ENCODE measurements at regions not wholly inside any gene's neighbourhood (a gene's known extent, or its start where the extent isn't known, plus 50 kb on each side); places are given as distances from the start of the nearest gene placed in this dataset.

- no peak overlapping the region for H2BK120ac ChIP-seq (replicated peaks; ENCODE audit: low read depth, low read length)
- no peak overlapping the region for H2BK15ac ChIP-seq (ENCODE audit: low read length)
- no peak overlapping the region for H2BK20ac ChIP-seq (ENCODE audit: low read length)
- no peak overlapping the region for H3K4me3 ChIP-seq (ENCODE audit: extremely low read depth in 1 of 4, insufficient read depth in 2 of 4, low read depth in 3 of 4, low read length in 4 of 4)
- no peak overlapping the region for H3K18ac ChIP-seq (ENCODE audit: extremely low read depth, low read length)
- no peak overlapping the region for H4K5ac ChIP-seq (ENCODE audit: insufficient read length, low read depth, low read length)
- H4K20me1 ChIP-seq (replicated peaks in 1 of 2; ENCODE audit: control insufficient read depth in 1 of 2, insufficient read depth in 2 of 2, low read length in 2 of 2) = no peaks in the 10 kb centered on the region
- H3K4ac ChIP-seq (replicated peaks; ENCODE audit: insufficient read length, low read depth, low read length) = no peak overlapping the region
- H2AK5ac ChIP-seq (ENCODE audit: low read depth, low read length) = no peak overlapping the region
- H4K8ac ChIP-seq (ENCODE audit: extremely low read depth, insufficient read depth, low read length) = no peak overlapping the region
- H3K79me2 ChIP-seq (ENCODE audit: control insufficient read depth in 1 of 2, insufficient read depth in 2 of 2, low read length in 2 of 2) = no peaks in the 10 kb centered on the region
- H3K4me1 ChIP-seq (replicated peaks in 1 of 4; ENCODE audit: control insufficient read depth in 3 of 4, insufficient read depth in 4 of 4, low read length in 3 of 4) = no peaks in the 10 kb centered on the region
- H3K79me1 ChIP-seq (ENCODE audit: low read depth, low read length) = no peaks in the 10 kb centered on the region
- no peaks in the 10 kb centered on the region for H3K36me3 ChIP-seq (ENCODE audit: control insufficient read depth in 2 of 4, insufficient read depth in 4 of 4, low read length in 3 of 4)
- CTCF ChIA-PET (ENCODE audit: partially characterized antibody) = interaction anchor here (1.1 kb wide), 1 partner anchor 50 kb away, joined by 3 read pairs; no protein-coding TSS in a partner anchor
- no peak overlapping the region for H3K23ac ChIP-seq (ENCODE audit: insufficient read length)
- H4K91ac ChIP-seq (replicated peaks; ENCODE audit: insufficient read length, low read length) = no peak overlapping the region
- no peak overlapping the region for H3K56ac ChIP-seq (replicated peaks; ENCODE audit: insufficient read length, low read depth, low read length)
- POLR2A ChIA-PET (ENCODE audit: partially characterized antibody) = no interaction called here
- no peak for DNase-seq (ENCODE audit: low read depth in 1 of 2, low spot score in 2 of 2)
- WGBS, 2 experiments (ENCODE audit: extremely low coverage in 1 of 2, insufficient coverage in 1 of 2, insufficient read length in 1 of 2, insufficient replicate concordance in 2 of 2, low coverage in 1 of 2, low lambda C conversion rate in 2 of 2, missing lambda C conversion rate in 1 of 2) = 87% methylated on average over 9 of the region's 9 CpGs; no CpG with 5 or more reads in 1 of the 2 experiments
- H3K27me3 ChIP-seq (replicated peaks in 1 of 4; ENCODE audit: control insufficient read depth in 3 of 4, extremely low read depth in 1 of 4, insufficient read depth in 3 of 4, low read length in 3 of 4) = peaks cover 0 to 1% (median 0%) of the 10 kb centered on the region in 4 experiments; a peak in 1 of 7 replicates
- no peak overlapping the region for H2AFZ ChIP-seq (ENCODE audit: low read length)
- no peak overlapping the region for H3K14ac ChIP-seq (ENCODE audit: insufficient read length)
- H3K9me3 ChIP-seq (ENCODE audit: insufficient read depth in 2 of 2, low read depth in 1 of 2, low read length in 1 of 2) = no peaks in the 10 kb centered on the region
- H3K27ac ChIP-seq (ENCODE audit: low read depth, low read length) = no peak overlapping the region
- H3K9ac ChIP-seq (replicated peaks in 1 of 4; ENCODE audit: extremely low read depth in 1 of 4, low read depth in 3 of 4, low read length in 3 of 4) = no peak overlapping the region
- H2BK5ac ChIP-seq (ENCODE audit: low read depth, low read length) = no peak overlapping the region
- H3K4me2 ChIP-seq (ENCODE audit: insufficient read depth in 1 of 2, low read depth in 2 of 2, low read length in 2 of 2) = no peak overlapping the region
- FAIRE-seq = no peak
- no peaks in the 10 kb centered on the region for H3K23me2 ChIP-seq (ENCODE audit: low read depth, low read length)
- H2BK12ac ChIP-seq (ENCODE audit: low read depth, low read length) = no peak overlapping the region
- no peak for TF ChIP-seq RNF2 (IDR thresholded peaks at IDR 0.05; ENCODE audit: borderline replicate concordance, low read depth, low read length, missing control alignments, poor library complexity, severe bottlenecking)
- TF ChIP-seq KDM1A (IDR thresholded peaks at IDR 0.05; ENCODE audit: borderline replicate concordance, low read length) = no peak
- TF ChIP-seq CEBPB (IDR thresholded peaks at IDR 0.05; ENCODE audit: low read depth, low read length) = no peak
- TF ChIP-seq SIRT6 (IDR thresholded peaks at IDR 0.05; ENCODE audit: low read length) = no peak
- TF ChIP-seq ZNF274 (IDR thresholded peaks at IDR 0.05; ENCODE audit: borderline replicate concordance, extremely low read depth, low read length) = no peak
- TF ChIP-seq TEAD4 (IDR thresholded peaks at IDR 0.05; ENCODE audit: low read depth, low read length) = no peak
- TF ChIP-seq, protein P1, sequence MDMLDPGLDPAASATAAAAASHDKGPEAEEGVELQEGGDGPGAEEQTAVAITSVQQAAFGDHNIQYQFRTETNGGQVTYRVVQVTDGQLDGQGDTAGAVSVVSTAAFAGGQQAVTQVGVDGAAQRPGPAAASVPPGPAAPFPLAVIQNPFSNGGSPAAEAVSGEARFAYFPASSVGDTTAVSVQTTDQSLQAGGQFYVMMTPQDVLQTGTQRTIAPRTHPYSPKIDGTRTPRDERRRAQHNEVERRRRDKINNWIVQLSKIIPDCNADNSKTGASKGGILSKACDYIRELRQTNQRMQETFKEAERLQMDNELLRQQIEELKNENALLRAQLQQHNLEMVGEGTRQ (IDR thresholded peaks at IDR 0.05; ENCODE audit: low read length) = no peak
- TF ChIP-seq SIN3A (conservative IDR thresholded peaks at IDR 0.05 in 1 of 2, IDR thresholded peaks at IDR 0.05 in 1 of 2; ENCODE audit: low read depth in 1 of 2, low read length in 2 of 2) = no peak
- TF ChIP-seq CREB1 (IDR thresholded peaks at IDR 0.05) = no peak
- no peak for TF ChIP-seq CBX5 (IDR thresholded peaks at IDR 0.05; ENCODE audit: low read depth, low read length)
- TF ChIP-seq BRCA1 (IDR thresholded peaks at IDR 0.05; ENCODE audit: low read depth, low read length) = no peak
- TF ChIP-seq FOSL1 (IDR thresholded peaks at IDR 0.05; ENCODE audit: insufficient read depth, low read depth, low read length) = no peak
These were observed 68.0 kb upstream of the HELT start for GRCh38 chr4:184950117-184950830.

All from H1 (cell line).